Panc1 (cell line): ENCODE measurements at regions not wholly inside any gene's neighbourhood (a gene's known extent, or its start where the extent isn't known, plus 50 kb on each side); places are given as distances from the start of the nearest gene placed in this dataset.

Experiments used
- ATAC-seq: fragments of 200-7000 bp; cut with Tn5 transposase; 2 replicates; pipeline ENCODE4 v1.9.1; 2020; ENCODE audit warnings: mild to moderate bottlenecking, moderate library complexity
- BruUV-seq: library from RNA; stranded (reverse); fragments of 400-500 nt; replicated peaks from 2 replicates; lab custom pipeline; 2021; lab: Mats Ljungman, UMichigan
- CTCF ChIA-PET: fragments of 300-600 bp; sonication (Branson Sonifier 250); formaldehyde crosslinking; loops from one replicate; lab custom pipeline; 2022; ENCODE audit warnings: antibody characterized with exemption; lab: Charles Lee
- POLR2A ChIA-PET: fragments of 300-600 bp; sonication (Branson Sonifier 250); formaldehyde crosslinking; loops from one replicate; lab custom pipeline; 2022; ENCODE audit warnings: antibody characterized with exemption; lab: Charles Lee
- DNase-seq: peaks from one replicate; pipeline ENCODE4 v3.0.0-alpha.2; 2010; ENCODE audit warnings: low read depth, low spot score
- H3K27ac ChIP-seq: 2 replicates; pipeline ENCODE4 v1.5.1; 2011; ENCODE audit warnings: mild to moderate bottlenecking, low read length, inconsistent platforms
- H3K27me3 ChIP-seq: fragments of 200-500 bp; sonication (Bioruptor generic); 2 replicates; pipeline ENCODE4 v1.6.0; 2014; ENCODE audit warnings: low read length, inconsistent platforms; ENCODE audit not compliant: control insufficient read depth, insufficient read depth
- H3K36me3 ChIP-seq: fragments of 200-500 bp; sonication (Bioruptor generic); 2 replicates; pipeline ENCODE4 v1.5.1; 2014; ENCODE audit warnings: inconsistent platforms, mild to moderate bottlenecking, low read length, moderate library complexity; ENCODE audit not compliant: control insufficient read depth, insufficient read depth
- H3K4me1 ChIP-seq: 2 replicates; pipeline ENCODE4 v1.5.1; 2011; ENCODE audit warnings: inconsistent platforms, mild to moderate bottlenecking, low read length, moderate library complexity; ENCODE audit not compliant: control insufficient read depth, insufficient read depth
- H3K4me3 ChIP-seq, 2 experiments: 2 replicates each; pipeline ENCODE4 v1.5.1; 2011 to 2012; ENCODE audit warnings: low read depth in 2 of 2, low read length in 2 of 2, mild to moderate bottlenecking in 2 of 2, inconsistent platforms in 1 of 2, moderate library complexity in 1 of 2
- H3K9me3 ChIP-seq: fragments of 200-500 bp; sonication (Bioruptor generic); 2 replicates; pipeline ENCODE4 v1.5.1; 2014; ENCODE audit warnings: low read depth, mild to moderate bottlenecking, inconsistent platforms, low read length, moderate library complexity; ENCODE audit not compliant: control insufficient read depth, insufficient read depth
- POLR2AphosphoS5 ChIP-seq: IDR thresholded peaks from 2 replicates; pipeline ENCODE4 v1.6.1; 2012; ENCODE audit warnings: mild to moderate bottlenecking, low read depth, low read length, moderate library complexity
- SIN3A ChIP-seq: IDR thresholded peaks from 2 replicates; pipeline ENCODE4 v1.6.1; 2012; ENCODE audit warnings: low read depth, mild to moderate bottlenecking, low read length, moderate library complexity, borderline replicate concordance; ENCODE audit not compliant: insufficient read depth
- TCF7L2 ChIP-seq: IDR thresholded peaks from 2 replicates; pipeline ENCODE4 v1.6.1; 2011; ENCODE audit warnings: mild to moderate bottlenecking, low read depth, low read length, inconsistent platforms
- in situ Hi-C: cut with HindIII; loops from 2 replicates; pipeline ENCODE4 v1.10.0; 2016; ENCODE audit warnings: low sequenced_read_pairs, low pct_unique_long_range_greater_than_20kb
- intact Hi-C: fragments of 100-400 bp; cut with micrococcal nuclease; formaldehyde crosslinking; loops from one replicate; pipeline ENCODE4 v1.10.0; 2022; ENCODE audit not compliant: unreplicated experiment
- TF ChIP-seq, protein P1 (sequence below), 2 experiments: IDR thresholded peaks; 2 replicates each; pipeline ENCODE4 v1.6.1; 2011 to 2012; ENCODE audit warnings: low read depth in 2 of 2, control low read depth in 1 of 2, low read length in 1 of 2, mild to moderate bottlenecking in 1 of 2, moderate library complexity in 1 of 2; ENCODE audit not compliant: insufficient read depth in 1 of 2
- TF ChIP-seq, protein P2 (sequence below): fragments of 450-650 bp; IDR thresholded peaks from 2 replicates; pipeline ENCODE4 v1.5.1; 2017; ENCODE audit warnings: mild to moderate bottlenecking

DNA sequence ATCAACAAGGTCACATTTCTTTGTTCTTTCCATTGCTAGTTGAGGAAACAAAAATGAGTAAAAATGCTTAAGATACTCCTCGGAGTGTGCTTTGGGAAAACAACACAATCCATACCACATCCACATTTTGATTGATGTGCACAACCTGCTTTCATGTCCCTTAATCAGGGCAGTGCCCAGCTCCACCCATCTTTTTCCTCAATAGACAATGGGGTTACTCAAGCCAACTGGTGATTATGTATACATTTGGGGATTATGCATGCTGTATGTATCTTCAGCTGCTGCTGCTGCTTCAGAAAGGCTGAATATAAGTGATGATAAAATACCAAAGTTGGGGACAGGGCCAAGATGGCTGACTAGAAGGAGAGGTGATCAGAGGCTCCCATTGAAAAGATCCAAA is 155.2 kb upstream of the VGLL2 start:
- Histone ChIP-seq H3K36me3 (no peaks in the 10 kb centered on the region), H3K4me3 (no peak overlapping the region), H3K27ac (no peak overlapping the region), H3K4me1 (no peaks in the 10 kb centered on the region), H3K9me3 (no peaks in the 10 kb centered on the region), H3K27me3 (no peaks in the 10 kb centered on the region)
- DNase-seq: no peak
- in situ Hi-C loops (no loop called here), intact Hi-C loops (no loop called here)
- ChIA-PET CTCF (no interaction called here), POLR2A (no interaction called here)
- ATAC-seq: no peak
- no TSS peak for BruUV-seq
- TF ChIP-seq, protein P1, sequence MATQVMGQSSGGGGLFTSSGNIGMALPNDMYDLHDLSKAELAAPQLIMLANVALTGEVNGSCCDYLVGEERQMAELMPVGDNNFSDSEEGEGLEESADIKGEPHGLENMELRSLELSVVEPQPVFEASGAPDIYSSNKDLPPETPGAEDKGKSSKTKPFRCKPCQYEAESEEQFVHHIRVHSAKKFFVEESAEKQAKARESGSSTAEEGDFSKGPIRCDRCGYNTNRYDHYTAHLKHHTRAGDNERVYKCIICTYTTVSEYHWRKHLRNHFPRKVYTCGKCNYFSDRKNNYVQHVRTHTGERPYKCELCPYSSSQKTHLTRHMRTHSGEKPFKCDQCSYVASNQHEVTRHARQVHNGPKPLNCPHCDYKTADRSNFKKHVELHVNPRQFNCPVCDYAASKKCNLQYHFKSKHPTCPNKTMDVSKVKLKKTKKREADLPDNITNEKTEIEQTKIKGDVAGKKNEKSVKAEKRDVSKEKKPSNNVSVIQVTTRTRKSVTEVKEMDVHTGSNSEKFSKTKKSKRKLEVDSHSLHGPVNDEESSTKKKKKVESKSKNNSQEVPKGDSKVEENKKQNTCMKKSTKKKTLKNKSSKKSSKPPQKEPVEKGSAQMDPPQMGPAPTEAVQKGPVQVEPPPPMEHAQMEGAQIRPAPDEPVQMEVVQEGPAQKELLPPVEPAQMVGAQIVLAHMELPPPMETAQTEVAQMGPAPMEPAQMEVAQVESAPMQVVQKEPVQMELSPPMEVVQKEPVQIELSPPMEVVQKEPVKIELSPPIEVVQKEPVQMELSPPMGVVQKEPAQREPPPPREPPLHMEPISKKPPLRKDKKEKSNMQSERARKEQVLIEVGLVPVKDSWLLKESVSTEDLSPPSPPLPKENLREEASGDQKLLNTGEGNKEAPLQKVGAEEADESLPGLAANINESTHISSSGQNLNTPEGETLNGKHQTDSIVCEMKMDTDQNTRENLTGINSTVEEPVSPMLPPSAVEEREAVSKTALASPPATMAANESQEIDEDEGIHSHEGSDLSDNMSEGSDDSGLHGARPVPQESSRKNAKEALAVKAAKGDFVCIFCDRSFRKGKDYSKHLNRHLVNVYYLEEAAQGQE (IDR thresholded peaks at IDR 0.05; ENCODE audit: insufficient read depth in 1 of 2, low read depth in 2 of 2, low read length in 1 of 2): no peak
- TF ChIP-seq, protein P2, sequence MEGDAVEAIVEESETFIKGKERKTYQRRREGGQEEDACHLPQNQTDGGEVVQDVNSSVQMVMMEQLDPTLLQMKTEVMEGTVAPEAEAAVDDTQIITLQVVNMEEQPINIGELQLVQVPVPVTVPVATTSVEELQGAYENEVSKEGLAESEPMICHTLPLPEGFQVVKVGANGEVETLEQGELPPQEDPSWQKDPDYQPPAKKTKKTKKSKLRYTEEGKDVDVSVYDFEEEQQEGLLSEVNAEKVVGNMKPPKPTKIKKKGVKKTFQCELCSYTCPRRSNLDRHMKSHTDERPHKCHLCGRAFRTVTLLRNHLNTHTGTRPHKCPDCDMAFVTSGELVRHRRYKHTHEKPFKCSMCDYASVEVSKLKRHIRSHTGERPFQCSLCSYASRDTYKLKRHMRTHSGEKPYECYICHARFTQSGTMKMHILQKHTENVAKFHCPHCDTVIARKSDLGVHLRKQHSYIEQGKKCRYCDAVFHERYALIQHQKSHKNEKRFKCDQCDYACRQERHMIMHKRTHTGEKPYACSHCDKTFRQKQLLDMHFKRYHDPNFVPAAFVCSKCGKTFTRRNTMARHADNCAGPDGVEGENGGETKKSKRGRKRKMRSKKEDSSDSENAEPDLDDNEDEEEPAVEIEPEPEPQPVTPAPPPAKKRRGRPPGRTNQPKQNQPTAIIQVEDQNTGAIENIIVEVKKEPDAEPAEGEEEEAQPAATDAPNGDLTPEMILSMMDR: no peak
- TF ChIP-seq POLR2AphosphoS5: no peak

DNA sequence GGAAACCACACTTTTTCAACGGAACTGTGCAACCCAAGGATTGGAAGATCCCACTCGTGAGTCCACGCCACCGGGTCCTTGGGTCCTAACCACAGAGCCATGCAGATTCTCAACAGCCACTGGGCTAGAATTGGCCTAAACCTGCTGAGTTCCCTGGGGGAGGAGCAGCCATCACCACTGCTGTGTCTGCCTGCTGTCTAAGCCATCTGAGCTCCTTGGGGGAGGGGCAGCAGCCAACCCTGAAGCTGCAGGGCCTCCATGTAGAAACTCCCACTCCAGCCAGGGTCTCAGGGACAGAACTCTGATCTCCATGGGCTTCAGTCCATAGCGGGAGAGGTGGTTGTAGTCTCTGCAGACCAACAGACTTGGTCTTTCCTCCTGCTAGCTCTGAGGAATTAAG is 154.6 kb upstream of the VGLL2 start:
- no peak overlapping the region for H3K27ac ChIP-seq
- POLR2A ChIA-PET: no interaction called here
- intact Hi-C loops: no loop called here
- no peaks in the 10 kb centered on the region for H3K36me3 ChIP-seq
- no peaks in the 10 kb centered on the region for H3K27me3 ChIP-seq
- CTCF ChIA-PET: no interaction called here
- H3K4me1 ChIP-seq: no peaks in the 10 kb centered on the region
- in situ Hi-C loops: no loop called here
- TF ChIP-seq TCF7L2 (no peak), POLR2AphosphoS5 (no peak), SIN3A (no peak)
- TF ChIP-seq, protein P2: no peak
- TF ChIP-seq, protein P1 (IDR thresholded peaks at IDR 0.05; ENCODE audit: insufficient read depth in 1 of 2, low read depth in 2 of 2, low read length in 1 of 2): no peak
- H3K9me3 ChIP-seq: no peaks in the 10 kb centered on the region
- H3K4me3 ChIP-seq: no peak overlapping the region
- BruUV-seq: no TSS peak
- DNase-seq (no peak), ATAC-seq (no peak)
